ENCODE measurements at regions not wholly inside any gene's neighbourhood (a gene's known extent, or its start where the extent isn't known, plus 50 kb on each side); places are given as distances from the start of the nearest gene placed in this dataset.
"Not testable (repeated sequence)": the region's sequence is repeated elsewhere in the genome, so short reads cannot be mapped to it uniquely, and the experiment has no call there.

DNA sequence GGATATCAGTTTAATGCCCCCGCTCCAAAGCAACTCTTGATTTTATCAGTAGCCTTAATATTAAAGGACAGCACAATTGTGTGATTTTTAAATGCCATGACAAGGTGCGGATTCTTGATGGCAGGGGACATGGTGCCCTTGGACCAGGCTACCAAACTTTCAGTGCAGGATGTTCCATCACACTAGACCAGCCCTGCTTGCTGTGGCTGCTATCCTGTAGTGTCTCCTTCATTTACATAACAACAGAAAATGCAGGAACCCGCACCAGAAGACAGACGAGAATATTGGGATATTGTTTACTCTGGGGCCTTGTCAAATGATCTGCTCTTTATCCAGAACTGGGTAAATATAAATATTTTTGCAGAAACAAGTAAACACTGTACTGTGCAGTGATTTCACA lies 229.3 kb upstream of the PKN2 start:
- DNase-seq: no peak

DNA sequence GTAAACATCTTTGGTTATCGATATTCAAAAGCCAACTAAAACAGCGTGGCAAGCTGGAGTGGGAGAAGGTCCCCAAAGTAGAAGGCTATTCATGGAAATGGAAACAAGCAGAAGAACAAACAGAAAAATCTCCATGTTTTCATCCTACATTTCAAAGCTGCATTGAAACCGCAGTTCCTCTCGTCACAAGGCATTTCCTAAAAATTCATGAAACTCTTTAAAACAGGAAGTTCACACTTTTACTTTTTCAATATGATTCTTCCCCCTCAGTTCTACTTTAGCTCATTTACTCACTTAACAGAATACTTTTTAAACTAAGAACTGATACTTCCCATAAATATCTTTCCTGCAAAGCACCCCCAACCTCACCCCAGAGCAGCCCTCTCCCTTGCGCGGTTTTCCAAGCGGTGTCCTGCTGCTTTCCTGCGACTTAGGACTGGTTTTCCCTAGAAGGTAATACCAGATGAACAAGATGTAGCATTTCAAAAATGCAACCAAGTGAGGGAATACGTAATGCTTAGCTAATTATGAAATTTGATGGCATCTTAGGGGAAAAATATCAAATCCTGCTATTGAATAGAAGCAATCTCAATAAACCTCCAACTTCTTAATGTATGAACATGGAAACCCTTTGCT lies 228.3 kb upstream of the PKN2 start:
- no peak for DNase-seq

DNA sequence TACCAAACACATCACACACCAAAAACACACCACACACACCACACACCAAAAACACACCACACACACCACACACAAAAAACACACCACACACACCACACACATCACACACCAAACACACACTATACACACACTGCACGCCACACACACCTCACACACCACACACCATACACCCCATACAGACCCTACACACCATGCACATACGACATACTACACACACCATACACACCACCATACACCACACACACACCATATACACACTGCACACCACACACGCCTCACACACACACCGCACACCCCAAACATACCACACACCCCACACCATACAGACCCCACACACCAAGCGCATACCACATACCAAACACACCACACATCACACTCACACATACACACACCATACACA lies 226.9 kb upstream of the PKN2 start:
- no peak for DNase-seq

- no peak for DNase-seq
These were observed 223.1 kb upstream of the PKN2 start for GRCh38 chr1:88461007-88461406.

GRCh38 chr1:88462096-88462487 lies 222.0 kb upstream of the PKN2 start:
- DNase-seq: no peak

DNA sequence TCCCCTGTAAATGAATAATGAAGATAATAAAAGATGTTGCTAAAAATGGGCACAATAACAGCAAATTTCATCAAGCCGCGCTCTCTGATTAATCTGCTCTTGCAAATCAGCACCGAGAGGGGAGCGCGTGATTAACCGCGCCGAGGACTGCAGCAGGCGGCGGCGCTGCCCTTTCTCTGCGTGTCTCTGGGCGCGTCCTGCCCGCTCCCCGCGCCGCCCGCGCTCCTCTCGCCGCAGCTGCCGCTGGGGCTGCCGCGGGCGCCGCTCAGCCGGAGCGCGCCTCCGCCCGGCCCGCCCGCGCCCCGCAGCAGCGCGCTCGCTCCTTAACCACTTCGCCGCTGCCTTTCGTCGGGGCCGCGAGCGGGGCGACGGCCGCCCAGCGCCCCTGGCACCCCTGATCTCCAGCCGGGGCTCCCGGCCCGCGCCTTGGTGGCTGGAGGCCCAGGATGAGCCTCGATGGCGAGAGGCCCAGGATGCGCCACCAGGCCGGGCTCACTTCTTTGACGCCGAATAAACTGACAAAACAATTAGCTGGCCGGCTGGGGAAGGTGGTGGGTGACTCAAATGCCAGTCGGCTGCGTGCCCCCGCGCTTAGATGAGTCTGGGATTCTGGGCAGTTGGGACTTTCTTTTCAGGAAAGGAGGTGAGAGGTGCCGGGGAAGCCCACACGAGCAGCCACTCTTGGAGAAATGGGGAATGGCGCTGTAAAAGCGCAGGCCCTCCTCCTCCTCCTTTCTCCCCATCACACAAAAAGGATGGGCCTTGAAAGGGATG lies 221.4 kb upstream of the PKN2 start:
- no peak for DNase-seq

DNA sequence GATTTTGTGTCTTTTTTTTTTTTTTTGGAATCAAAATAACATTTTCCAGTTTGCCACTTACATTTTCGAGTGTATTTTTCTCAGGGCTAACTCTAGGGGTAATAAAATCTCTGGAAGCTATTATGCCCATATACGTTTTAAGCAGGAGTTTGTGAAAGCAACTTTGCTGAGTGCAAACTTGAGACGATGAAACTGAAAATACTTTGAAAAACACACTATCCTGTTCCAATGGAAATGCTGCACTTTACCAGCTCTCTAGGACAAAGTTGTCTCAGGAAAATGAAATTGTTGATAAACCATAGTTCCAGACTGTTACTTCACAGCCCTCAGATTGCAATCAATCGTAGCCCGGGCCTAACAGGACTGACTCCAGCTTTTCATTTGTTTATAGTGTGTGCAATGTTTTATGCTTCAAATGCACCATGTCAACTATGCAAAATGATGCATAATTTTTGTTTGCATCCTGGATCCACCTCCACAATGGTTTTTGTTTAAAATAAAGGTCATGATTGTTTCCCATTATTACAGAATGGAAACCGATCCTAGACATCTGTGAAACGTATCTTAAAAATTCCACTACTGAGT lies 220.6 kb upstream of the PKN2 start:
- no peak for DNase-seq

DNA sequence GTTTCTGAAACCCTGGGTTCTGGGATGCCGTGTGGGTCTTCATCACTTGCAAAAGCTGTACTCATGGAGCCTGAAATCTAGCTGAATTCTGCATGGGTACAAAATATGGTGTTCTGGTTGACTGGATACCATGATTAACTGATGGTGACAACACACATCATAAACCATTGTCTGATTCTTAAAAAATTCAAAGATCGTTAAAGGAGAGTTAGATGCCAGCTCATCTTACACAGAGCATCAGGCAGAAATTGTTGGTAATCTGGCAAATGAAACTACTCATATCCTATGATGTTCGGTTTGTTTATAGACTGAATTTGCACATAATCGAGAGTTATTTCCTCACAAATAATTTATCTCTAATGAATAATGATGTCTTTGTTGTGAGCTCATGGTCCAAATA lies 218.1 kb upstream of the PKN2 start:
- no peak for DNase-seq

DNA sequence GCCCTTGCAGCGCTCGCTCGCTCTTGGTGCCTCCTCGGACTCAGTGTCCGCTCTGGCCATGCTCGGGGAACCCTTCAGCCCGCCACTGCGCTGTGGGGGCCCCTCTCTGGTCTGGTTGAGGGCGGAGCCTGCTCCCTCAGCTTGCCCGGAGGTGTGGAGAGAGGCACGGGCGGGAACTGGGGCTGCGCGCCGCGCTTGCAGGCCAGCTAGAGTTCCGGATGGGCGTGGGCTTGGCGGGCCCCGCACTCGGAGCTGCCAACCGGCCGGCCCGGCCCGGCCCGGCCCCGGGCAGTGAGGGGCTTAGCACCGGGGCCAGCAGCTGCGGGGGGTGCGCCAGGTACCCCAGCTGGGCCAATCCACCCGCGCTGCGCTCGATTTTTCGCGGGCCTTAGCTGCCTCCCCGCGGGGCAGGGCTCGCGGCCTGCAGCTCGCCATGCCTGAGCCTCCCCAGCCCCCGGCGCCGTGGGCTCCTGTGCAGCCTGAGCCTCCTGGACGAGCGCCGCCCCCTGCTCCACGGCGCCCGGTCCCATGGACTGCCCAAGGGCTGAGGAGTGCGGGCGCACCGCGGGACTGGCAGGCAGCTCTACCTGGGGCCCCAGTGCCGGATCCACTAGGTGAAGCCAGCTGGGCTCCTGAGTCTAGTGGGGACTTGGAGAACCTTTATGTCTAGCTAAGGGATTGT lies 217.0 kb upstream of the PKN2 start:
- DNase-seq: no peak

- no peak for DNase-seq
These were observed 211.8 kb upstream of the PKN2 start for GRCh38 chr1:88472298-88472697.

DNA sequence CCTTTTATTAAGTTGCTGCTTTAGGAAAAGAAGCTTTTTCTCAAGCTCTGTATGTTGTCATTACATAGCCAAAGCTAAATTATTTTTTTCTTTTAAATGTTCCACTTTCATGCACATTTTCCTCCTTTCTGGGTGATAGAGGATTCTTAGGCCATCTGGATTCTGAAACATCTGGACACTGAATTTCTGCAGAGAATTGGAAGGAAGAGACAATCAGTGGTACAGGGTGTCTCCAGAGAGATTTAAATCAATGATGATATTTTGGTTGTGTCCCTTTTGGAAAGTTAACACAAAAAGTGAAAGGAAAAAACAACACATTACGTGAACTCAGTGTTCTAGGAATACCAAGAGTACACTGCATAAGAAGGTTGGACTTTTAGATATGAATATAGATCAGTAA lies 211.4 kb upstream of the PKN2 start:
- DNase-seq: no peak

DNA sequence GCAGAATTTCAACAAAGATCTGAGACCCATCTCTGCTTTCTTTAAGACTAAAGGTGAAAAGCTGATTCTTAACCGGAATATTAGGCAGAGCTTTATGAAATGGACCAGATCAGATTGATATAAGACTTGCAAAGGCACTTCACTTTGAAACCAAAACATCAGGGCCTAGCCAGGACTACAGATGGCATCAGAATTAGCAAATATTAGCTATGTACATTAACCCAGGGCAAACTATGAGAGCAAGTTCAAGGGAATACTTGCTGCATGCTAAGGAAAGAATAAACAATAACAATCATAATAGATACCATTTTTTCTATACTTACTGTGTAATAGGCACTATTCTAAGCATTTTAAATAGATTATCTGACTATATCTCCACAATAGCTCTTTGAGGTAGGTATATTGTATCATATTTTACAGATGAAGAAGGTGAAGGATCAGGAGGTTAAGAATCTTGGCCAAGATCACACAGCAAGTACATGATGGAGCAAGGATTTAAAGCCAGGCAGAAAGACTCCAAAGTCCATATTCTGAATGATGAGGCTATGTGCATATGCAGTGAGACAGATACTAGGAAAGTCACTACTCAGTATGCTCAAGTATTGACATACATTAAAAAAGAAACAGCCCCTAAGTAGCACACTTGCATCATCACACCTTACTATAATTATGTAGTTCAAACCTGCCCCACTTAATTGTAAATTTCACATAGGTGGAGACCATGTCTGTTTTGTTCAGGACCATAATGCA lies 209.3 kb upstream of the PKN2 start:
- no peak for DNase-seq

GRCh38 chr1:88484881-88485280 lies 199.2 kb upstream of the PKN2 start:
- DNase-seq: no peak

DNA sequence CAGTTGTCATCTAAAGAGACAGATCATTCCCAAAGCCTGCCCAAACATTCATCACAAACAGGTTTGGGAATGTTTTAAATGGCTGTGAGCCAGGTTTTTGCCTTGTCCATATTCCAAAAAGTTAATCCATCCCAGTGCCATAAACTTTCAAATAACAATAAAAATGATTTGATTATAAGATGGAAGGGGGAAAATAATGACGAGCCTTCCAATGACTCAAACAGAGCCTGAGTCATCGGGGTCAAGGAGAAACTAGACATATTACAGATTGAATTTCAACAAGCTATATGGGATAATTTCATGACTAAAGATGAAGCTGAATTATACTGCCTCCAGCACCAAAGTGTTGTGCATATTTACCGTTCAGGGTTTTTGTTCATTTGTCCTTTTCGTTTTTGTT lies 195.8 kb upstream of the PKN2 start:
- DNase-seq: no peak

GRCh38 chr1:88490676-88491075 lies 193.4 kb upstream of the PKN2 start:
- DNase-seq: no peak

GRCh38 chr1:88499671-88500070 lies 184.4 kb upstream of the PKN2 start:
- DNase-seq: no peak

GRCh38 chr1:88502886-88503285 lies 181.2 kb upstream of the PKN2 start:
- DNase-seq: no peak

DNA sequence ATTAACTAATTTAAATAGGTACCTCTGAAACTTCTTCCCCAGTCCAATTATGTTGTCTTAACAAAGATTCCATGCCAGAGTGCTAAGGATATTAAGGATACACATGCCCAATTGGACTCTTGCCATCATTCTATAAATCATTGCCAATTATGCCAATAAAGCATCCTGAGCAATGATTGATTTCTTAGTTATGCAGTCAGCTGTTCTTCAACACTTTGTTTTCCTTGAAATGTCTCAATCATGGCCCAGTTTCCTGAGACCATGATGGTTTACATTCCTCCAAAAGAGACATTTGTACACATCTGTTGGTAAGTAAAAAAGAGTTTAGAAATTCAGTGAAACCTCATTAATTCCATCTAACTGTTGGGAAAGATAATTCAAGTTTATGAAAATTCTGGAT lies 180.4 kb upstream of the PKN2 start:
- DNase-seq: no peak

- DNase-seq: no peak
These were observed 179.5 kb upstream of the PKN2 start for GRCh38 chr1:88504601-88505000.

GRCh38 chr1:88509379-88509778 lies 174.7 kb upstream of the PKN2 start:
- no peak for DNase-seq

DNA sequence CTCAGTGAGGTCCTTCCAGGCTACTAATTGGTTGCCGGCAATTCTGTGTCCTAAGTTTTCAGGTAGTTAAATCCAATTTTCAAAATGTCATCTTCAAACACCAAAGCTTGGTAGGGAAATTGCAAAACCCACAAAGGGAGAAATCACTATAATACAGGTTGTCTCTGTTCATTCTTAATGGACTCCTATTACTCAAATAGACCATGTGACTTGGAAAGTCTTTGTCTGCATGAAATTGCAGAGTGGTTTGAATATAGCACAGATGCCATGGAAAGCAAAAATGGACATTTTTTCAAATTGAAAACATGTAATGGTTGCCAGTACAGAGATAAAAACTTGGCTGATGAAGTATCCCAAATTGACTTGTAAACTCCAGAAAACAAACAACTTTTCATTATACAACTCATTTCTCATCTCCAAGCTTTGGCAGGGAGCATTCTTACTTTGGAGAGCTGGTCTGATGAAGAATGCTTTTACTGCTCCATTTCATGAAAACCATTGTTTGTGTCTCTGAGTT lies 169.5 kb upstream of the PKN2 start:
- DNase-seq: no peak

DNA sequence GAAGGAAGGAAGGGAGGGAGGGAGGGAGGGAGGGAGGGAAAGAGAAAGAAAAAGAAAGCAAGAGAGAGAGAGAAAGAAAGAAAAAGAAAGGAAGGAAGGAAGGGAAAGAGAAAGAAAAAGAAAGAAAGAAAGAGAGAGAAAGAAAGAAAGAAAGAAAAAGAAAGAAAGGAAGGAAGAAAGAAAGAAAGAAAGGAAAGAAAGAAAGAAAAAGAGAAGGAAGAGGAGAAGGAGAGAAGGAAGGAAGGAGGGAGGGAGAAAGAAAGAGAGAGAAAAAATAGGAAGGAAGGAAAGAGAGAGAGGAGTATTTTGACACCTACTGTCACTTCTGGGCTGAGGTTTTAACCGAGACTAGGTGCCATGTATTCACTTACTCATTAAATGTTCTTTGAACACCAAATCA lies 166.6 kb upstream of the PKN2 start:
- not testable (repeated sequence) for DNase-seq

- DNase-seq: no peak
These were observed 164.9 kb upstream of the PKN2 start for GRCh38 chr1:88519156-88519555.

Data from NCI-H2029 (cell line).